ENCODE measurements at regions not wholly inside any gene's neighbourhood (a gene's known extent, or its start where the extent isn't known, plus 50 kb on each side); places are given as distances from the start of the nearest gene placed in this dataset.
"Not testable (repeated sequence)": the region's sequence is repeated elsewhere in the genome, so short reads cannot be mapped to it uniquely, and the experiment has no call there.

GRCh38 chr7:113349339-113349738 lies 231.0 kb upstream of the SMIM30 start:
- peaks cover 3% of the 10 kb centered on the region for H3K27me3 Mint-ChIP-seq
- DNase-seq (ENCODE audit: low spot score, unreplicated experiment), result no peak
- H3K27ac Mint-ChIP-seq, result no peak overlapping the region
- peaks cover 2% of the 10 kb centered on the region for H3K4me1 Mint-ChIP-seq (ENCODE audit: low read depth)
- TF ChIP-seq CTCF (IDR thresholded peaks at IDR 0.05; ENCODE audit: unreplicated experiment), result no peak
- no peaks in the 10 kb centered on the region for H3K36me3 Mint-ChIP-seq (ENCODE audit: insufficient read depth)
- no peak overlapping the region for H3K4me3 Mint-ChIP-seq (ENCODE audit: low read depth)
- H3K9me3 Mint-ChIP-seq (ENCODE audit: low read depth), result no peaks in the 10 kb centered on the region

- H3K27ac Mint-ChIP-seq, result no peak overlapping the region
- no peaks in the 10 kb centered on the region for H3K4me1 Mint-ChIP-seq (ENCODE audit: low read depth)
- H3K4me3 Mint-ChIP-seq (ENCODE audit: low read depth), result no peak overlapping the region
- TF ChIP-seq CTCF (IDR thresholded peaks at IDR 0.05; ENCODE audit: unreplicated experiment), result no peak
- DNase-seq (ENCODE audit: low spot score, unreplicated experiment), result no peak
- H3K9me3 Mint-ChIP-seq (ENCODE audit: low read depth), result peaks cover 9% of the 10 kb centered on the region
- H3K36me3 Mint-ChIP-seq (ENCODE audit: insufficient read depth), result no peaks in the 10 kb centered on the region
- H3K27me3 Mint-ChIP-seq, result no peaks in the 10 kb centered on the region
Measured at GRCh38 chr7:113339661-113340060, 221.3 kb upstream of the SMIM30 start.

GRCh38 chr7:113338071-113338696 lies 219.8 kb upstream of the SMIM30 start:
- no peak overlapping the region for H3K27ac Mint-ChIP-seq
- no peaks in the 10 kb centered on the region for H3K4me1 Mint-ChIP-seq (ENCODE audit: low read depth)
- no peaks in the 10 kb centered on the region for H3K36me3 Mint-ChIP-seq (ENCODE audit: insufficient read depth)
- no peak for TF ChIP-seq CTCF (IDR thresholded peaks at IDR 0.05; ENCODE audit: unreplicated experiment)
- no peaks in the 10 kb centered on the region for H3K27me3 Mint-ChIP-seq
- peaks cover 9% of the 10 kb centered on the region for H3K9me3 Mint-ChIP-seq (ENCODE audit: low read depth)
- no peak for DNase-seq (ENCODE audit: low spot score, unreplicated experiment)
- no peak overlapping the region for H3K4me3 Mint-ChIP-seq (ENCODE audit: low read depth)

- H3K27ac Mint-ChIP-seq, H3K27me3 Mint-ChIP-seq: not testable (repeated sequence)
Measured at GRCh38 chr7:113336838-113337237, 218.5 kb upstream of the SMIM30 start.

GRCh38 chr7:113331155-113331898 lies 213.0 kb upstream of the SMIM30 start:
- Mint-ChIP-seq H3K4me1 (ENCODE audit: low read depth) (no peaks in the 10 kb centered on the region), H3K27ac (no peak overlapping the region), H3K9me3 (ENCODE audit: low read depth) (peaks cover 2% of the 10 kb centered on the region), H3K36me3 (ENCODE audit: insufficient read depth) (no peaks in the 10 kb centered on the region), H3K4me3 (ENCODE audit: low read depth) (no peak overlapping the region), H3K27me3 (no peaks in the 10 kb centered on the region)
- DNase-seq (ENCODE audit: low spot score, unreplicated experiment), result no peak
- TF ChIP-seq CTCF (IDR thresholded peaks at IDR 0.05; ENCODE audit: unreplicated experiment), result no peak

More at GRCh38 chr7:113336838-113337237, 218.5 kb upstream of the SMIM30 start:
- not testable (repeated sequence) for H3K4me3 Mint-ChIP-seq (ENCODE audit: low read depth); H3K9me3 Mint-ChIP-seq (ENCODE audit: low read depth); H3K4me1 Mint-ChIP-seq (ENCODE audit: low read depth); DNase-seq (ENCODE audit: low spot score, unreplicated experiment); H3K36me3 Mint-ChIP-seq (ENCODE audit: insufficient read depth)

GRCh38 chr7:113321201-113321600 lies 202.8 kb upstream of the SMIM30 start:
- TF ChIP-seq CTCF (IDR thresholded peaks at IDR 0.05; ENCODE audit: unreplicated experiment), result no peak
- Mint-ChIP-seq H3K9me3 (ENCODE audit: low read depth) (no peaks in the 10 kb centered on the region), H3K4me3 (ENCODE audit: low read depth) (no peak overlapping the region), H3K27me3 (no peaks in the 10 kb centered on the region), H3K36me3 (ENCODE audit: insufficient read depth) (no peaks in the 10 kb centered on the region), H3K4me1 (ENCODE audit: low read depth) (no peaks in the 10 kb centered on the region), H3K27ac (no peak overlapping the region)
- no peak for DNase-seq (ENCODE audit: low spot score, unreplicated experiment)
